HEK293 (cell line): ENCODE measurements at regions not wholly inside any gene's neighbourhood (a gene's known extent, or its start where the extent isn't known, plus 50 kb on each side); places are given as distances from the start of the nearest gene placed in this dataset.

Experiments used
- CTCF ChIA-PET: fragments of 350-600 bp; formaldehyde crosslinking; extraction: SDS; loops from one replicate; lab custom pipeline; 2021; ENCODE audit warnings: antibody characterized with exemption; lab: Yijun Ruan, JAX
- POLR2A ChIA-PET: fragments of 300-600 bp; formaldehyde crosslinking; extraction: SDS; loops from one replicate; lab custom pipeline; 2020; ENCODE audit warnings: antibody characterized with exemption, inconsistent platforms; lab: Yijun Ruan, JAX
- H3K27ac ChIP-seq: fragments of 200-500 bp; sonication (Bioruptor generic); 2 replicates; pipeline ENCODE4 v1.5.1; 2014; ENCODE audit warnings: low read depth, low read length, control low read depth, inconsistent platforms; ENCODE audit errors: extremely low read depth
- H3K36me3 ChIP-seq, 2 experiments: fragments of 200-500 bp in 1 of 2; sonication (Bioruptor generic) in 1 of 2; 1 replicate in 1 of 2; 2 replicates in 1 of 2; pipeline ENCODE4 v1.5.1; 2014 to 2017; ENCODE audit warnings: inconsistent platforms in 2 of 2, low read length in 2 of 2; ENCODE audit not compliant: control insufficient read depth in 2 of 2, insufficient read depth in 1 of 2
- H3K4me1 ChIP-seq: fragments of 200-500 bp; sonication (Bioruptor generic); 2 replicates; pipeline ENCODE4 v1.5.1; 2014; ENCODE audit warnings: mild to moderate bottlenecking, low read length, inconsistent platforms; ENCODE audit not compliant: control insufficient read depth, insufficient read depth
- H3K4me3 ChIP-seq: 2 replicates; pipeline ENCODE4 v1.5.1; 2011; ENCODE audit warnings: low read depth, mild to moderate bottlenecking, control low read depth, low read length, moderate library complexity
- H3K9me3 ChIP-seq: fragments of 200-500 bp; sonication (Bioruptor generic); 2 replicates; pipeline ENCODE4 v1.5.1; 2014; ENCODE audit warnings: low read depth, low read length, inconsistent platforms; ENCODE audit not compliant: control insufficient read depth, insufficient read depth
- GFI1B ChIP-seq: fragments of 450-650 bp; formaldehyde crosslinking; IDR thresholded peaks from 2 replicates; pipeline ENCODE4 v1.5.1; 2016; ENCODE audit warnings: missing biosample characterization, missing genetic modification characterization
- KLF7 ChIP-seq: fragments of 450-650 bp; formaldehyde crosslinking; IDR thresholded peaks from 2 replicates; pipeline ENCODE4 v1.5.1; 2016; ENCODE audit warnings: missing biosample characterization, missing genetic modification characterization, borderline replicate concordance
- OSR2 ChIP-seq: fragments of 450-650 bp; formaldehyde crosslinking; IDR thresholded peaks from 2 replicates; pipeline ENCODE4 v1.5.1; 2016; ENCODE audit warnings: missing biosample characterization, missing genetic modification characterization
- OVOL3 ChIP-seq: fragments of 450-650 bp; formaldehyde crosslinking; IDR thresholded peaks from 2 replicates; pipeline ENCODE4 v1.5.1; 2016; ENCODE audit warnings: missing biosample characterization, missing genetic modification characterization
- PBX3 ChIP-seq: sonication (generic); formaldehyde crosslinking; IDR thresholded peaks from 2 replicates; pipeline ENCODE4 v1.8.1; 2022; ENCODE audit warnings: mild to moderate bottlenecking, moderate library complexity, missing genetic modification reagents
- ZFP37 ChIP-seq: fragments of 450-650 bp; formaldehyde crosslinking; IDR thresholded peaks from 2 replicates; pipeline ENCODE4 v1.5.1; 2016; ENCODE audit warnings: missing biosample characterization, missing genetic modification characterization
- ZNF140 ChIP-seq: fragments of 450-650 bp; formaldehyde crosslinking; IDR thresholded peaks from 2 replicates; pipeline ENCODE4 v1.5.1; 2016; ENCODE audit warnings: missing biosample characterization, missing genetic modification characterization
- ZNF16 ChIP-seq: fragments of 450-650 bp; formaldehyde crosslinking; IDR thresholded peaks from 2 replicates; pipeline ENCODE4 v1.5.1; 2016; ENCODE audit warnings: low read depth, missing biosample characterization, missing genetic modification characterization
- ZNF175 ChIP-seq: fragments of 450-650 bp; formaldehyde crosslinking; IDR thresholded peaks from 2 replicates; pipeline ENCODE4 v1.5.1; 2016; ENCODE audit warnings: missing biosample characterization, missing genetic modification characterization
- ZNF202 ChIP-seq: fragments of 450-650 bp; formaldehyde crosslinking; IDR thresholded peaks from 2 replicates; pipeline ENCODE4 v1.5.1; 2016; ENCODE audit warnings: missing biosample characterization, missing genetic modification characterization, borderline replicate concordance
- ZNF302 ChIP-seq: fragments of 450-650 bp; formaldehyde crosslinking; IDR thresholded peaks from 2 replicates; pipeline ENCODE4 v1.5.1; 2016; ENCODE audit warnings: missing biosample characterization, missing genetic modification characterization, low read depth
- ZNF391 ChIP-seq: fragments of 450-650 bp; formaldehyde crosslinking; IDR thresholded peaks from 2 replicates; pipeline ENCODE4 v1.5.1; 2016; ENCODE audit warnings: low read depth, missing biosample characterization, missing genetic modification characterization, borderline replicate concordance
- ZNF416 ChIP-seq: fragments of 450-650 bp; formaldehyde crosslinking; IDR thresholded peaks from 2 replicates; pipeline ENCODE4 v1.5.1; 2016; ENCODE audit warnings: missing biosample characterization, missing genetic modification characterization
- ZNF558 ChIP-seq: fragments of 450-650 bp; formaldehyde crosslinking; IDR thresholded peaks from 2 replicates; pipeline ENCODE4 v1.5.1; 2016; ENCODE audit warnings: missing biosample characterization, missing genetic modification characterization
- ZNF600 ChIP-seq: fragments of 450-650 bp; formaldehyde crosslinking; IDR thresholded peaks from 2 replicates; pipeline ENCODE4 v1.5.1; 2016; ENCODE audit warnings: missing biosample characterization, missing genetic modification characterization
- ZNF768 ChIP-seq: fragments of 450-650 bp; formaldehyde crosslinking; IDR thresholded peaks from 2 replicates; pipeline ENCODE4 v1.5.1; 2018; ENCODE audit warnings: missing biosample characterization, mild to moderate bottlenecking, missing genetic modification characterization
- ZNF785 ChIP-seq: fragments of 450-650 bp; formaldehyde crosslinking; IDR thresholded peaks from 2 replicates; pipeline ENCODE4 v1.5.1; 2016; ENCODE audit warnings: missing biosample characterization, missing genetic modification characterization
- TF ChIP-seq, protein P1 (sequence below): fragments of 450-650 bp; formaldehyde crosslinking; IDR thresholded peaks from 2 replicates; pipeline ENCODE4 v1.5.1; 2016; ENCODE audit warnings: missing biosample characterization, missing genetic modification characterization
- TF ChIP-seq, protein P2 (sequence below): fragments of 450-650 bp; formaldehyde crosslinking; IDR thresholded peaks from 2 replicates; pipeline ENCODE4 v1.5.1; 2017; ENCODE audit warnings: missing biosample characterization, missing genetic modification characterization

GRCh38 chr9:134539586-134540194 lies 101.9 kb upstream of the COL5A1 start (continued):
- TF ChIP-seq ZNF558 (tag by site-specific recombination): no peak
- no peak for TF ChIP-seq ZNF600

DNA sequence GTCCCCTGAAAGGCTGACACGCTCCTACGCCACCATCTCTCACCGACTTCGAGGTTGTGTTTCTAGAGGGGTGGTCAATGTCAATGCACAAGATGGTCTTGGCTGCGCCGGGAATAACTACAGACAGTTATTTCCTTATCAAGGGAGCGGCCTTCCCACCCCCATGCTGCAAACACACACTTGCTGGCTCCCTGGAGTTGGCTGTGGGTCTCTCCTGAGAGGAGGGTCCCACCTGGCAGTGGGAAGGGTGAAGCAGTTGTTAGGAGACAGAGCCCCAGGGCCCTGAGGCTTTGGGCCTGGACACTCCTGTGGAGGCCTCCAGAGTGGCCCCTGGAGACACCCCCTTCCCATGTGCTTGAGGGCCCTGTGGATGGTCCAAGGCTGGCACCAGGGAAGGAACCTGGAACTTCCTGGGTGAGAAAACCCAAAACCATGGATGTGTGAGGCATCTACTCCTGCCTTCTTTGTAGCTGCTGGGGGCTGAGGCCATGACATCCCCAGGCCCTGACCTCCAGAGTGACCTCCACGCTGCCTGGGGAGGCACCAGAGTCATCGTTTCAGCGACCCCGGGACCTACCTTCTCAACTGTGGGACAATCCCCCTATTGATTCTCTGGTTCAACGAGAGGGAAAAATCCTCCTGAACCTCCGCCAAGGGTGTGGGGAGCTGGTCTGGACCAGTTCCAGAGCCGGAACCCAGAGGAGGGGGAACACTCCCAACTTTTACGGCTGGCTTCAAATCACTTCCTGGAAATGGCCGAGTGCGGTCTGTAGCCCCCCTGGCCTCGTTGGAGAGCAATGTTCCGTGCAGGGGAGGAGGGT lies 101.1 kb upstream of the COL5A1 start:
- CTCF ChIA-PET: no interaction called here
- H3K9me3 ChIP-seq: no peaks in the 10 kb centered on the region
- POLR2A ChIA-PET: interaction anchor here (0.5 kb wide), 1 partner anchor 69 kb away, joined by 3 read pairs; no protein-coding TSS in a partner anchor

GRCh38 chr9:134541097-134541747 lies 100.4 kb upstream of the COL5A1 start:
- no peak for TF ChIP-seq ZFP37 (tag by site-specific recombination)
- TF ChIP-seq ZNF302 (tag by site-specific recombination): no peak
- CTCF ChIA-PET: no interaction called here

More for the DNA sequence above, 101.1 kb upstream of the COL5A1 start:
- Histone ChIP-seq H3K36me3 (no peaks in the 10 kb centered on the region), H3K4me3 (no peak overlapping the region), H3K27ac (no peak overlapping the region), H3K4me1 (no peaks in the 10 kb centered on the region)
- TF ChIP-seq OVOL3 (tag by site-specific recombination): no peak
- TF ChIP-seq ZNF785: no peak
- TF ChIP-seq, protein P1, sequence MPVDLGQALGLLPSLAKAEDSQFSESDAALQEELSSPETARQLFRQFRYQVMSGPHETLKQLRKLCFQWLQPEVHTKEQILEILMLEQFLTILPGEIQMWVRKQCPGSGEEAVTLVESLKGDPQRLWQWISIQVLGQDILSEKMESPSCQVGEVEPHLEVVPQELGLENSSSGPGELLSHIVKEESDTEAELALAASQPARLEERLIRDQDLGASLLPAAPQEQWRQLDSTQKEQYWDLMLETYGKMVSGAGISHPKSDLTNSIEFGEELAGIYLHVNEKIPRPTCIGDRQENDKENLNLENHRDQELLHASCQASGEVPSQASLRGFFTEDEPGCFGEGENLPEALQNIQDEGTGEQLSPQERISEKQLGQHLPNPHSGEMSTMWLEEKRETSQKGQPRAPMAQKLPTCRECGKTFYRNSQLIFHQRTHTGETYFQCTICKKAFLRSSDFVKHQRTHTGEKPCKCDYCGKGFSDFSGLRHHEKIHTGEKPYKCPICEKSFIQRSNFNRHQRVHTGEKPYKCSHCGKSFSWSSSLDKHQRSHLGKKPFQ: no peak
- TF ChIP-seq PBX3 (CRISPR knock-in tag): no peak
- TF ChIP-seq ZNF768: no peak
- no peak for TF ChIP-seq ZNF140
- no peak for TF ChIP-seq GFI1B (tag by site-specific recombination)
- no peak for TF ChIP-seq ZNF175
- TF ChIP-seq ZNF16: no peak
- TF ChIP-seq ZNF391 (tag by site-specific recombination): no peak
- TF ChIP-seq ZNF202 (tag by site-specific recombination): no peak
- TF ChIP-seq, protein P2, sequence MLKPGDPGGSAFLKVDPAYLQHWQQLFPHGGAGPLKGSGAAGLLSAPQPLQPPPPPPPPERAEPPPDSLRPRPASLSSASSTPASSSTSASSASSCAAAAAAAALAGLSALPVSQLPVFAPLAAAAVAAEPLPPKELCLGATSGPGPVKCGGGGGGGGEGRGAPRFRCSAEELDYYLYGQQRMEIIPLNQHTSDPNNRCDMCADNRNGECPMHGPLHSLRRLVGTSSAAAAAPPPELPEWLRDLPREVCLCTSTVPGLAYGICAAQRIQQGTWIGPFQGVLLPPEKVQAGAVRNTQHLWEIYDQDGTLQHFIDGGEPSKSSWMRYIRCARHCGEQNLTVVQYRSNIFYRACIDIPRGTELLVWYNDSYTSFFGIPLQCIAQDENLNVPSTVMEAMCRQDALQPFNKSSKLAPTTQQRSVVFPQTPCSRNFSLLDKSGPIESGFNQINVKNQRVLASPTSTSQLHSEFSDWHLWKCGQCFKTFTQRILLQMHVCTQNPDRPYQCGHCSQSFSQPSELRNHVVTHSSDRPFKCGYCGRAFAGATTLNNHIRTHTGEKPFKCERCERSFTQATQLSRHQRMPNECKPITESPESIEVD: no peak
- TF ChIP-seq OSR2: no peak
- no peak for TF ChIP-seq KLF7
- TF ChIP-seq ZNF416 (tag by site-specific recombination): no peak

More at GRCh38 chr9:134541097-134541747, 100.4 kb upstream of the COL5A1 start:
- POLR2A ChIA-PET: interaction anchor here (0.5 kb wide), 1 partner anchor 68 kb away, joined by 3 read pairs; no protein-coding TSS in a partner anchor
- Histone ChIP-seq H3K9me3 (no peaks in the 10 kb centered on the region), H3K4me3 (no peak overlapping the region), H3K27ac (no peak overlapping the region), H3K36me3 (no peaks in the 10 kb centered on the region), H3K4me1 (no peaks in the 10 kb centered on the region)
